Spleen (tissue), 7 donors: ENCODE measurements at regions not wholly inside any gene's neighbourhood (a gene's known extent, or its start where the extent isn't known, plus 50 kb on each side); places are given as distances from the start of the nearest gene placed in this dataset.

Experiments
- CTCF ChIP-seq, 11 experiments: fragments of 200-600 bp in 7 of 11; fragments of 450-650 bp in 4 of 11; sonication (generic) in 4 of 11; IDR thresholded peaks in 8 of 11; conservative IDR thresholded peaks in 3 of 11; 1 replicate in 7 of 11; 2 replicates in 4 of 11; pipeline versions ENCODE4 v1.4.0 to v1.8.0; 2016 to 2021; ENCODE audit warnings: antibody characterized with exemption in 11 of 11, inconsistent platforms in 4 of 11, mild to moderate bottlenecking in 1 of 11
- POLR2A ChIP-seq, 3 donors: fragments of 450-650 bp; IDR thresholded peaks; one replicate each; pipeline ENCODE4 v1.5.1; 2017; ENCODE audit warnings: antibody characterized with exemption in 3 of 3, mild to moderate bottlenecking in 1 of 3
- POLR2AphosphoS5 ChIP-seq, 3 donors: sonication (generic); formaldehyde crosslinking; IDR thresholded peaks; one replicate each; pipeline ENCODE4 v1.5.1; 2017; ENCODE audit warnings: antibody characterized with exemption in 3 of 3
- donor health status: DM: no; HTN: no; CAD: no; lungs with moderate emphysema.
- donor health status: DM: no; HTN: no; CAD: no.
- donor health status: DM: no; HTN: no; CAD: no.

GRCh38 chr2:16747689-16748088 lies 82.1 kb upstream of the CYRIA start:
- TF ChIP-seq CTCF (IDR thresholded peaks at IDR 0.05 in 8 of 11, conservative IDR thresholded peaks at IDR 0.05 in 3 of 11) (no peak), POLR2A (IDR thresholded peaks at IDR 0.05) (no peak), POLR2AphosphoS5 (IDR thresholded peaks at IDR 0.05) (no peak)
